Neural cell (in vitro differentiated cells): ENCODE measurements at regions not wholly inside any gene's neighbourhood (a gene's known extent, or its start where the extent isn't known, plus 50 kb on each side); places are given as distances from the start of the nearest gene placed in this dataset.

Experiments
- H2AFZ ChIP-seq: fragments of 200-600, 300-800 bp; sonication (generic), shearing (Covaris generic); 2 replicates; pipeline ENCODE4 v1.6.0; 2014; ENCODE audit warnings: low read depth, mild to moderate bottlenecking, antibody characterized with exemption, low read length, moderate library complexity
- H3F3A ChIP-seq: fragments of 200-600 bp; shearing (Covaris generic); 2 replicates; pipeline ENCODE4 v1.6.1; 2016; ENCODE audit warnings: mild to moderate bottlenecking, moderate library complexity, mixed read lengths, antibody characterized with exemption, low read length; ENCODE audit not compliant: insufficient read depth, poor library complexity, severe bottlenecking
- H3K27ac ChIP-seq: fragments of 200-600, 300-800 bp; sonication (generic), shearing (Covaris generic); 2 replicates; pipeline ENCODE4 v1.5.1; 2014; ENCODE audit warnings: mild to moderate bottlenecking, low read length, moderate library complexity
- H3K27me3 ChIP-seq: fragments of 300-800, 200-600 bp; sonication (generic), shearing (Covaris generic); 2 replicates; pipeline ENCODE4 v1.6.0; 2014; ENCODE audit warnings: mild to moderate bottlenecking, low read depth, low read length, moderate library complexity; ENCODE audit not compliant: insufficient read depth
- H3K36me3 ChIP-seq: fragments of 300-800, 200-600 bp; sonication (generic), shearing (Covaris generic); 2 replicates; pipeline ENCODE4 v1.5.1; 2014; ENCODE audit warnings: mild to moderate bottlenecking, antibody characterized with exemption, low read length, moderate library complexity; ENCODE audit not compliant: insufficient read depth
- H3K4me2 ChIP-seq: fragments of 300-800, 200-600 bp; sonication (generic), shearing (Covaris generic); 2 replicates; pipeline ENCODE4 v1.6.0; 2014; ENCODE audit warnings: mild to moderate bottlenecking, low read length
- H3K4me3 ChIP-seq: fragments of 300-800, 200-600 bp; sonication (generic), shearing (Covaris generic); 2 replicates; pipeline ENCODE4 v1.5.1; 2014; ENCODE audit warnings: mild to moderate bottlenecking, low read length, moderate library complexity
- H3K79me2 ChIP-seq: fragments of 200-600 bp; shearing (Covaris generic); replicated peaks from 2 replicates; pipeline ENCODE4 v1.6.0; 2014; ENCODE audit warnings: mild to moderate bottlenecking, low read length, moderate library complexity; ENCODE audit not compliant: insufficient read depth
- H3K9ac ChIP-seq: fragments of 300-800, 200-600 bp; sonication (generic), shearing (Covaris generic); 2 replicates; pipeline ENCODE4 v1.6.1; 2016; ENCODE audit warnings: mild to moderate bottlenecking, low read length, mixed read lengths
- H3K9me2 ChIP-seq: fragments of 200-600 bp; shearing (Covaris generic); 2 replicates; pipeline ENCODE4 v1.6.1; 2016; ENCODE audit warnings: mild to moderate bottlenecking, low read length, mixed read lengths; ENCODE audit not compliant: insufficient read depth
- H3K9me3 ChIP-seq: fragments of 200-600, 300-800 bp; sonication (generic), shearing (Covaris generic); 2 replicates; pipeline ENCODE4 v1.6.1; 2016; ENCODE audit warnings: mild to moderate bottlenecking, mixed run types, low read length, moderate library complexity, mixed read lengths
- H4K20me1 ChIP-seq: fragments of 200-600 bp; shearing (Covaris generic); 2 replicates; pipeline ENCODE4 v1.6.1; 2016; ENCODE audit warnings: mild to moderate bottlenecking, mixed run types; ENCODE audit not compliant: insufficient read depth
- EP300 ChIP-seq: fragments of 450-650 bp; conservative IDR thresholded peaks from 2 replicates; pipeline ENCODE4 v1.6.1; 2014; ENCODE audit warnings: antibody characterized with exemption, mild to moderate bottlenecking, moderate library complexity; ENCODE audit not compliant: poor library complexity, severe bottlenecking
- EZH2 ChIP-seq: fragments of 200-600, 300-800 bp; shearing (Covaris generic), sonication (generic); IDR thresholded peaks from 2 replicates; pipeline ENCODE4 v1.6.1; 2014; ENCODE audit warnings: antibody characterized with exemption, low read length, borderline replicate concordance, mild to moderate bottlenecking; ENCODE audit not compliant: insufficient read depth, poor library complexity, severe bottlenecking
- MXI1 ChIP-seq: fragments of 450-650 bp; conservative IDR thresholded peaks from 2 replicates; pipeline ENCODE4 v1.6.1; 2014; ENCODE audit warnings: antibody characterized with exemption, mild to moderate bottlenecking; ENCODE audit not compliant: poor library complexity, severe bottlenecking
- POLR2AphosphoS5 ChIP-seq: IDR thresholded peaks from 2 replicates; pipeline ENCODE4 v1.6.1; 2012
- RAD21 ChIP-seq: fragments of 450-650 bp; conservative IDR thresholded peaks from 2 replicates; pipeline ENCODE4 v1.6.1; 2014; ENCODE audit warnings: antibody characterized with exemption, mild to moderate bottlenecking, moderate library complexity
- REST ChIP-seq: IDR thresholded peaks from 2 replicates; pipeline ENCODE4 v1.6.1; 2012; ENCODE audit warnings: borderline replicate concordance
- SMC3 ChIP-seq: fragments of 450-650 bp; conservative IDR thresholded peaks from 2 replicates; pipeline ENCODE4 v1.6.1; 2014; ENCODE audit warnings: antibody characterized with exemption, mild to moderate bottlenecking, moderate library complexity; ENCODE audit not compliant: poor library complexity
- TAF1 ChIP-seq: IDR thresholded peaks from 2 replicates; pipeline ENCODE4 v1.6.1; 2012; ENCODE audit warnings: low read depth
- TF ChIP-seq, protein P1 (sequence below): fragments of 450-650 bp; IDR thresholded peaks from 2 replicates; pipeline ENCODE4 v1.5.1; 2014; ENCODE audit warnings: antibody characterized with exemption, mild to moderate bottlenecking, moderate library complexity; ENCODE audit not compliant: poor library complexity, severe bottlenecking

GRCh38 chr1:218587900-218588299 lies 242.8 kb downstream of the TGFB2 start:
- Histone ChIP-seq H4K20me1 (no peaks in the 10 kb centered on the region), H3K9me2 (no peaks in the 10 kb centered on the region), H3K4me3 (no peak overlapping the region), H3K9me3 (no peaks in the 10 kb centered on the region), H2AFZ (no peak overlapping the region), H3K79me2 (no peaks in the 10 kb centered on the region), H3K27ac (no peak overlapping the region), H3K36me3 (no peaks in the 10 kb centered on the region), H3K27me3 (no peaks in the 10 kb centered on the region), H3K9ac (no peak overlapping the region), H3K4me2 (no peak overlapping the region), H3F3A (no peaks in the 10 kb centered on the region)
- TF ChIP-seq SMC3, result no peak
- no peak for TF ChIP-seq REST
- TF ChIP-seq, protein P1, sequence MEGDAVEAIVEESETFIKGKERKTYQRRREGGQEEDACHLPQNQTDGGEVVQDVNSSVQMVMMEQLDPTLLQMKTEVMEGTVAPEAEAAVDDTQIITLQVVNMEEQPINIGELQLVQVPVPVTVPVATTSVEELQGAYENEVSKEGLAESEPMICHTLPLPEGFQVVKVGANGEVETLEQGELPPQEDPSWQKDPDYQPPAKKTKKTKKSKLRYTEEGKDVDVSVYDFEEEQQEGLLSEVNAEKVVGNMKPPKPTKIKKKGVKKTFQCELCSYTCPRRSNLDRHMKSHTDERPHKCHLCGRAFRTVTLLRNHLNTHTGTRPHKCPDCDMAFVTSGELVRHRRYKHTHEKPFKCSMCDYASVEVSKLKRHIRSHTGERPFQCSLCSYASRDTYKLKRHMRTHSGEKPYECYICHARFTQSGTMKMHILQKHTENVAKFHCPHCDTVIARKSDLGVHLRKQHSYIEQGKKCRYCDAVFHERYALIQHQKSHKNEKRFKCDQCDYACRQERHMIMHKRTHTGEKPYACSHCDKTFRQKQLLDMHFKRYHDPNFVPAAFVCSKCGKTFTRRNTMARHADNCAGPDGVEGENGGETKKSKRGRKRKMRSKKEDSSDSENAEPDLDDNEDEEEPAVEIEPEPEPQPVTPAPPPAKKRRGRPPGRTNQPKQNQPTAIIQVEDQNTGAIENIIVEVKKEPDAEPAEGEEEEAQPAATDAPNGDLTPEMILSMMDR, result no peak
- TF ChIP-seq MXI1, result no peak
- TF ChIP-seq EZH2, result no peak
- TF ChIP-seq RAD21, result no peak
- TF ChIP-seq EP300, result no peak
- no peak for TF ChIP-seq POLR2AphosphoS5
- TF ChIP-seq TAF1, result no peak

DNA sequence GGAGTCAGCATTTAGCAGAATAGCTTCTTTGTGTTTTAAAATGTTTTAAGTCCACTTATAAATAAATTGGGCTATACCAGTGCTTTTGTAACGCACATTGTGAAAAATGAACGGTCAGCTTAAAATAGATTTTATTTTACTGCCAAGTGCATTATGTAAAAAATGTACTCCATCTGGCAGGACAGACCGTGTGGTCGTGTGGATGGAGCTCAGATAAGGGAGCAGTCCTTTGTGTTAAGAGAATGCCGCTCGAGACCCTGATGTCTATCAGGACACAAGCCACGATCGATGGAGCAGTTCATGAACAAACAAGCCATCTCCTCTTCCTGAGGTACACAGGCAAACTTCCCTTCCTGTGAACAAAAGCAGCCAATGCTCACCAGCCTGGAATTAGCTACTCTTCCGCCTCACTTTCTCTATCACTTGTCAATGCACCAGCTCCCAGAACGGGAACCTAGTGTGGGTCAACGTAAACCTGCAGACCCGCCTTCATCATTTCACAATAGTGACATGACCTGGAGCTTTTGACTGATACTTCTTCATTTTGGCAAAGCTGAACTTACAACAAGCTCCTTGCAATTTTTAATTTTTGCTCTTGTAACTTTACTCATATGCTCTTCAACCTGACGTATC lies 243.5 kb downstream of the TGFB2 start:
- Histone ChIP-seq H3K27me3 (no peaks in the 10 kb centered on the region), H4K20me1 (no peaks in the 10 kb centered on the region), H3F3A (no peaks in the 10 kb centered on the region), H3K27ac (no peak overlapping the region), H3K4me2 (no peak overlapping the region), H3K9me2 (no peaks in the 10 kb centered on the region), H3K4me3 (no peak overlapping the region), H3K9me3 (no peaks in the 10 kb centered on the region), H3K36me3 (no peaks in the 10 kb centered on the region), H2AFZ (no peak overlapping the region), H3K79me2 (no peaks in the 10 kb centered on the region), H3K9ac (no peak overlapping the region)
- TF ChIP-seq REST, result no peak
- TF ChIP-seq, protein P1, result no peak
- TF ChIP-seq RAD21, result no peak
- TF ChIP-seq MXI1, result no peak
- no peak for TF ChIP-seq TAF1
- no peak for TF ChIP-seq EP300
- TF ChIP-seq SMC3, result no peak
- no peak for TF ChIP-seq POLR2AphosphoS5
- no peak for TF ChIP-seq EZH2
